ENCODE measurements at regions not wholly inside any gene's neighbourhood (a gene's known extent, or its start where the extent isn't known, plus 50 kb on each side); places are given as distances from the start of the nearest gene placed in this dataset.

DNA sequence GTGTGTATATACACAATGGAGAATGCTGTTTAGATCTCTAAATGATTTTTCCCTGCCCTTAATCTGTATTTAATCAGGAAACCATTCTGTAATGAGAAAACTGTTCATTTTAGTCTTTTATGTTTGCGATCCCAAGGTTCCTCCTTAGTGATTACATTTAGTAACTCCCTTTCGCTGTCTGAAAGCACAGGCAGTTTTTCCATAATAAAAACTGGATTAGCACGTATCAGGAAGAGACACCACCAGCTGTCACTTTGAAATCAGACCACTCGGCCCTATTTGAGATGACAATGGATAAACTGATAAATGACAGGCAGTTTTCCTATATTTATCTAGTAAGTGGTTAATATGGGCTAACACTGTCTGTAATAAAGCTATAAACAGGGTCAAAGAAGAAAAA lies 370.9 kb downstream of the NR4A2 start:
- TF ChIP-seq, protein P1, sequence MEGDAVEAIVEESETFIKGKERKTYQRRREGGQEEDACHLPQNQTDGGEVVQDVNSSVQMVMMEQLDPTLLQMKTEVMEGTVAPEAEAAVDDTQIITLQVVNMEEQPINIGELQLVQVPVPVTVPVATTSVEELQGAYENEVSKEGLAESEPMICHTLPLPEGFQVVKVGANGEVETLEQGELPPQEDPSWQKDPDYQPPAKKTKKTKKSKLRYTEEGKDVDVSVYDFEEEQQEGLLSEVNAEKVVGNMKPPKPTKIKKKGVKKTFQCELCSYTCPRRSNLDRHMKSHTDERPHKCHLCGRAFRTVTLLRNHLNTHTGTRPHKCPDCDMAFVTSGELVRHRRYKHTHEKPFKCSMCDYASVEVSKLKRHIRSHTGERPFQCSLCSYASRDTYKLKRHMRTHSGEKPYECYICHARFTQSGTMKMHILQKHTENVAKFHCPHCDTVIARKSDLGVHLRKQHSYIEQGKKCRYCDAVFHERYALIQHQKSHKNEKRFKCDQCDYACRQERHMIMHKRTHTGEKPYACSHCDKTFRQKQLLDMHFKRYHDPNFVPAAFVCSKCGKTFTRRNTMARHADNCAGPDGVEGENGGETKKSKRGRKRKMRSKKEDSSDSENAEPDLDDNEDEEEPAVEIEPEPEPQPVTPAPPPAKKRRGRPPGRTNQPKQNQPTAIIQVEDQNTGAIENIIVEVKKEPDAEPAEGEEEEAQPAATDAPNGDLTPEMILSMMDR (IDR thresholded peaks at IDR 0.05), result no peak
- TF ChIP-seq POLR2A (IDR thresholded peaks at IDR 0.05), result no peak
- Histone ChIP-seq H3K4me1 (no peaks in the 10 kb centered on the region), H3K9me3 (no peaks in the 10 kb centered on the region), H3K27ac (no peak overlapping the region), H3K27me3 (no peaks in the 10 kb centered on the region), H3K4me3 (no peak overlapping the region), H3K36me3 (no peaks in the 10 kb centered on the region)
- DNase-seq, result no peak

- H3K4me1 ChIP-seq, result no peaks in the 10 kb centered on the region
- no peak overlapping the region for H3K27ac ChIP-seq
- H3K9me3 ChIP-seq, result no peaks in the 10 kb centered on the region
- no peak overlapping the region for H3K4me3 ChIP-seq
- TF ChIP-seq, protein P1 (IDR thresholded peaks at IDR 0.05), result no peak
- no peak for TF ChIP-seq POLR2A (IDR thresholded peaks at IDR 0.05)
- DNase-seq, result no peak
- H3K27me3 ChIP-seq, result no peaks in the 10 kb centered on the region
- H3K36me3 ChIP-seq, result no peaks in the 10 kb centered on the region
Measured at GRCh38 chr2:155958834-155959233, 373.7 kb downstream of the NR4A2 start.

DNA sequence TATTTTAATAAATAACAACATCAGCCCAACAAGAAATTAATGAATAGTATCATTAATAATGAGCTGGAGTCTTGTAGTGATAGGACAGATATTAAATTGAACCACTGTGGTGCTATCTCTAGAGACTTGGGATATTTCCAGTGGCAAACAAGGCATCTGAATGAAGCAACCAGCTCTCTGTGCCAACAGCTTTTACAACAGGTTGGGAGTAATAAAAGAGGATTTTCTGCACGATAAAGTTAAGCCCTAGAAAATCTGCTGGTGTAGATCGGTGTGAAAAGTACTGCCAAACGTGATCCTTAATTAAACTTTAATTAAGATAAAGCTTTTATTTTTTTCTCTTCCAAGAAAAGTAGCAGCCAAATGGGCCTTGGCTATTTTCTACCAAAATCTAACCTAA lies 385.5 kb downstream of the NR4A2 start:
- no peaks in the 10 kb centered on the region for H3K36me3 ChIP-seq
- H3K9me3 ChIP-seq, result no peaks in the 10 kb centered on the region
- no peak for TF ChIP-seq POLR2A (IDR thresholded peaks at IDR 0.05)
- TF ChIP-seq, protein P1 (IDR thresholded peaks at IDR 0.05), result no peak
- no peak overlapping the region for H3K27ac ChIP-seq
- no peaks in the 10 kb centered on the region for H3K27me3 ChIP-seq
- no peaks in the 10 kb centered on the region for H3K4me1 ChIP-seq
- DNase-seq, result no peak
- no peak overlapping the region for H3K4me3 ChIP-seq

- Histone ChIP-seq H3K4me1 (no peaks in the 10 kb centered on the region), H3K27ac (no peak overlapping the region), H3K9me3 (peaks cover 0 to 3% (median 0%) of the 10 kb centered on the region in 4 donors), H3K27me3 (no peaks in the 10 kb centered on the region), H3K36me3 (no peaks in the 10 kb centered on the region), H3K4me3 (no peak overlapping the region)
- no peak for TF ChIP-seq POLR2A (IDR thresholded peaks at IDR 0.05)
- TF ChIP-seq, protein P1 (IDR thresholded peaks at IDR 0.05), result no peak
- no peak for DNase-seq
Measured at GRCh38 chr2:155944218-155944617, 388.3 kb downstream of the NR4A2 start.

DNA sequence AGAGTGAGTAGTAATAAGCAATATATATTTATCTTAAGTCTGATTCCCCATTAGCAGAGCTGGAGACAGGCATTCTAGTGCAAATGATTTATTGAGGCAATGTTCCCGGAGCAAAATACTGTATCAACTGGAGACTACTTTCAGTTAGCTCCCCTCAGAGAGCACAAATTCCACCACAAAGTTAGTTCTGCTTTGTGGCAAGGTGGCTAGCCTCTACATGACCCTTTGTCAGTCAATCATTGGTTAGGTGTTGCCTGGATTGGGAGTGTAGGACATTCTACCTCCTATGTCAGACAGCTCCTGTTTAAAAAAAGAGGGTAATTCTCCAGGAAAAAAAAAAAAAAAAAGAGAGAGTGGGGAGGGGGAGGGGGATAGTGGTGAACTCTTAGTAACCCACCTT lies 402.2 kb downstream of the NR4A2 start:
- H3K9me3 ChIP-seq, result no peaks in the 10 kb centered on the region
- no peaks in the 10 kb centered on the region for H3K36me3 ChIP-seq
- no peak for DNase-seq
- H3K4me3 ChIP-seq, result no peak overlapping the region
- TF ChIP-seq, protein P1 (IDR thresholded peaks at IDR 0.05), result no peak
- TF ChIP-seq POLR2A (IDR thresholded peaks at IDR 0.05), result no peak
- H3K27ac ChIP-seq, result no peak overlapping the region
- no peaks in the 10 kb centered on the region for H3K27me3 ChIP-seq
- H3K4me1 ChIP-seq, result no peaks in the 10 kb centered on the region

DNA sequence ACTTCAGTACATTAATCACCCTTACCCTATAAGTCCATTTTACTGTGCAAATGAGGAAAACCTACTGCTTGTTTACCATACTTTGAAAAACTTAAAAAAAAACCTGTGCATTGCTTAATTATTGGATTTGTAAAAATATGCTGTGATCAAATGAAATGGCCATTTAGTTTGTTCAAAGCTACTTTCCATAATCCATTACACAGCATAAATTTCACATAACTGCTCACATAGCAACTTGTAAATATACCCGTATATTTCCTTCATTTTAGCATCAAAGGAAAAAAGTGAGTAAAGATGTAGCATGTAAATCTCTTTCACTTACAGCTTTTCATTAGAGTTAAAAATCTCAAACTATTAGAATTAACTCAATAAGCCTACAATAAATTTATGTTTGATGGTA lies 415.1 kb downstream of the NR4A2 start:
- no peak for TF ChIP-seq POLR2A (IDR thresholded peaks at IDR 0.05)
- TF ChIP-seq, protein P1 (IDR thresholded peaks at IDR 0.05), result no peak
- Histone ChIP-seq H3K27ac (no peak overlapping the region), H3K36me3 (no peaks in the 10 kb centered on the region), H3K4me1 (no peaks in the 10 kb centered on the region), H3K9me3 (no peaks in the 10 kb centered on the region), H3K4me3 (no peak overlapping the region), H3K27me3 (no peaks in the 10 kb centered on the region)
- no peak for DNase-seq

Data from Peyer's patch (tissue), 4 donors.